NCI-H526 (cell line): ENCODE measurements at regions not wholly inside any gene's neighbourhood (a gene's known extent, or its start where the extent isn't known, plus 50 kb on each side); places are given as distances from the start of the nearest gene placed in this dataset.
"Not testable (repeated sequence)": the region's sequence is repeated elsewhere in the genome, so short reads cannot be mapped to it uniquely, and the experiment has no call there.

ENCODE experiments used
- DNase-seq, 2 experiments: peaks; one replicate each; lab custom pipeline; 2025; lab: John Stamatoyannopoulos, UW

DNA sequence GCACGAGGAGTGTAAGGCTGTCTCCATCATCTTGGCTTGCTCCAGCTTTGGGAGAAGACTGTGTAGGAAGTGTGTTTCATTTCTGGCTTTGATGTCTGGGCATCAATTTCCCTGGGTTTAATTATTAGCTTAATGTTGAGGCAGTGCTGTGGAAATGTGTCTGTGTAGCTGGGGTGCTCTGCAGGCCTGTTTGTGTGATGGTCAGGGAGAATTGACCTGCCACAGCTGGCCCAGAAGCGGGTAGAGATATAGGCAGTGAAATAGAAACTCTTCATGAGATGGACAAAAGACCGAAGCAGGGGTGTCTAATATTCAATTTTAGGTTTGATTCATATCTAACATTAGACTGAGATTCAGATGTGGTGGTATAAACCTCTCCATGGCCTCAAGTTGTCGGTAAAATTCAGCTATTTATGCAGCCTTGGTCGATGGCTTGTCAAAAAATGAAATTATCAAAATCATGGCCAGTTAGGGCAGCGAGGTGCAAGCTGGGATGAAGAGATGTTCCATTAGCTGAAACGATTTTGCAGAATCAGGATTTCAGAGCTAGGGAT lies 95.3 kb upstream of the SNX9 start:
- no peak for DNase-seq

DNA sequence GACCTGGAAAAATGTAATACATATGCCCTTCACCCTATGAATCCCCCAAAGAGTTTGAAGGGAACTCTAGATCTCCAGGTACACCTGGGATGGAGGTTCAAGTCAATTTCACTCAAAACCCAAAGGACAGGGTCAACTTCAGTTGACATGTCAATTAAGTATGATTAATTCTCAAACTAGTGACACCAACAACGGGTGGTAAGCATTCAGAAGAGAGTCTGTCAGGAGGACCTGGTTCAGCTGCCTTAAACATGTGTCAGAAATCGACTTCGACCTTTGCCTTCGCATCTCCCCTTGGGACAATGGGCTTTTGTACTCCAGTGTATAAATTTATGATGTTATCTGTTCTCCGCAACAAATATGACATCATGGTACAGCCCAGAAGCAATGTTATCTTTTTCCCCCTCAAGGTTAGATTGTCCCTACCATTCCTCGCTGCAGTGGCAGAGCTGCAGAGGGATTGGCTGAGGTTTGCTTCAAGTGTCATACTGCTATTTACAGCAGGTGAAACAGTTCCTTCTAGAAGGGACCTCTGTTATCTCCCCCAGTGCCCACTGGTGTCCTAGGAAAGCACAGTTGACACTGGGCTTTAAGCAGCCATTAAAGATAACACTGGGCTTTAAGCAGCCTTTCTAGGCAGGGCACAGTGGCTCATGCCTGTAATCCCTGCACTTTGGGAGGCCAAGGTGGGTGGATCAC lies 94.7 kb upstream of the SNX9 start:
- DNase-seq: peak; percentile 74 to 75

DNA sequence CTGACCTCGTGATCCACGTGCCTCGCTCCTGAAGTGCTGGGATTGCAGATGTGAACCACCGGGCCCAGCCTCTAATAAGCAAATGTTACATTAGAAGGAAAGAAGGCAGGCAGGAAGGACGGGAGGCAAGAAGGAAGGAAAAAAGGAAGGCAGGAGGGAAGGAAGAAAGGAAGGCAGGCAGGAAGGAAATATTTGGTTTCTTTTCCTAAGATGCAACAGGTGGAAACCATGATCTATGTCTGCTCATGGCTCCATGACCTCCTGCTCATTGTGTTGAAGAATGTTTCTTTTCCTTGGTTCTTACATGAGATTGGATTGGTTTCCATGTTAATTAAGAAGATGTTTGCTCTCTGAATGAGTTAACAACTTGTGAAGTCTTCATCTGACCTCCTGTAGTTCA lies 91.8 kb upstream of the SNX9 start:
- no peak for DNase-seq

DNA sequence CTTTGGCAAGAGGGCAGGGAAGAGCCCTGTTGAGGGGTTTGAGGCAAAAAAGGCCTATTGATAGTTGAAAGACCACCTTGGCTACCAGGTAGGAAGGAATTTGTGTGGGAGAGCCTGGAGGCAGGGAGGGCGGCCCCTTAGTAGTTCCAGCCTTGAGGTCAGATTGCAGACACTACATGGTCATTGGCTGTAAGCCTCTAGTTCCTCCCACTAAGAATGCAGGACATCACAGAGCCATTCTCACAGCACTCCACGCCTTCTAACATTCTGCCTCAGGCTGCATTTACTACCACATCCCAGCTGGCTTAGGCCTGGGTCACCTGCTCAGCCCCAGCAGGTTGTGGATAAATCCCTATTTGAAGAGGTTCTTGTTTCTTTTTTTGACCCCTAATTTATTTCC lies 91.0 kb upstream of the SNX9 start:
- DNase-seq: no peak

DNA sequence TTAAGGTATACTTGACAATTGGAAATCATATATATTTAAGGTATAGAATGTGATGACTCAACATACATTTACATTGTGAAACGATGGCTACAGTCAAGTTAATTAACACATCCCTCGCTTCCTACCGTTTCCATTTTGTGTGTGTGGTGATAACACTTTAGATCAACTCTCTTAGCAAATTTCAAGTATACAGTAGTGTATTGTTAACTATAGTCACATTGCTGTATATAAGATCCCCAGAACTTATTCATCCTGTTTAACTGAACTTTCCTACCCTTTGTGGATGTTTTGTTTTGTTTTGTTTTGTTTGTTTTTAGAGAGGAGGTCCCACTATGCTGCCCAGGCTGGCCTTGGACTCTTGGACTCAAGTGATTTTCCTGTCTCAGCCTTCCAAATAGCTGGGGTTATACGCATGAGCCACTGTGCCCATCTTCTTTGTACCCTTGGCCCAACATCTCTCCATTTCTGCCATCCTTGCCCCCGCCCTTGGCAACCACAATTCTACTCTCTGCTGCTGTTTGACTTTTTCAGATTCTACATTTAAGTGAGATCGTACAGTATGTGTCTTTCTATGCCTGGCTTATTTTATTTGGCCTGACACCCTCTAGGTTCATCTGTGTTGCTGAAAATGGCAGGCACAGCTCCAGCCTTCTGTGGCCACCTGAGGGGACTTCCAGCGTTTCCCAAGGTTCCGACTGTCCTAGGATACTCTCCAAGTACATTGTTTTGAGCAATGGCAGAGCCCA lies 90.5 kb upstream of the SNX9 start:
- DNase-seq: no peak

DNA sequence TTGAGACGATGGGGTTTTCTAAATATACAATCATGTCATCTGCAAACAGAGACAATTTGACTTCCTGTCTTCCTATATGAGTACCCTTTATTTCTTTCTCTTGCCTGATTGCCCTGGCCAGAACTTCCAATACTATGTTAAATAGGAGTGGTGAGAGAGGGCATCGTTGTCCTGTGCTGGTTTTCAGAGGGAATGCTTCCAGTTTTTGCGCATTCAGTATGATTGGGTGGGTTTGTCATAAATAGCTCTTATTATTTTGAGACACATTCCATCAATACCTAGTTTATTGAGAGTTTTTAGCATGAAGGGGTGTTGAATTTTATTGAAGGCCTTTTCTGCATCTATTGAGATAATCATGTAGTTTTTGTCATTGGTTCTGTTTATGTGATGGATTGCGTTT lies 86.5 kb upstream of the SNX9 start:
- DNase-seq: not testable (repeated sequence)

DNA sequence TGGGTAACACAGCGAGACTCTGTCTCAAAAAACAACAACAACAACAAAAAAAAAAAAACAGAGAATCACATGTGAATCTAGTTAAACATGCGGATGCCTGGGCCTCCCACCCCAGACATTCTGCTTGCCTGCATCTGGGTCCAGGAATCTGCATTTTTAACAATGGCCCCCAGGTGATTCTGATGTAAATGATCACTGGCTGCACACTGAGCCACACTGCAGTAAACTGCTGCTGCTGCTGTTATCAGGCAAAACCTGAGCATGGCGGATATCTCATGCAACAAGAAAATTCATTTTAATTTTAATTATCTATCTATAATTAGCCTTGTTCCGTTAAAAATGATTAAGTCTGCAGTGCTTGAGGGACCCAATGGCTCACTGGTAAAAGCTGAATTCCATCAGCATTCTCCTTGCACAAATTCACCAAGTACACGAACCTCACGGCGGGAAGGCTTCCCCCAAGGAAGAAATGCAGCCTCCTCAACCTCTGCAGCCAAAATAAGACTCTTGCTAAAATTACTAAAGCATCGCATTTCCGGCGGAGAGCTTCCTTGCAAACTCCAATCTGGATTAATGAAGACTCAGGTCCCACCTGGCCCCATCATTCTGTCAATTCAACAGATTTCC lies 81.6 kb upstream of the SNX9 start:
- no peak for DNase-seq

DNA sequence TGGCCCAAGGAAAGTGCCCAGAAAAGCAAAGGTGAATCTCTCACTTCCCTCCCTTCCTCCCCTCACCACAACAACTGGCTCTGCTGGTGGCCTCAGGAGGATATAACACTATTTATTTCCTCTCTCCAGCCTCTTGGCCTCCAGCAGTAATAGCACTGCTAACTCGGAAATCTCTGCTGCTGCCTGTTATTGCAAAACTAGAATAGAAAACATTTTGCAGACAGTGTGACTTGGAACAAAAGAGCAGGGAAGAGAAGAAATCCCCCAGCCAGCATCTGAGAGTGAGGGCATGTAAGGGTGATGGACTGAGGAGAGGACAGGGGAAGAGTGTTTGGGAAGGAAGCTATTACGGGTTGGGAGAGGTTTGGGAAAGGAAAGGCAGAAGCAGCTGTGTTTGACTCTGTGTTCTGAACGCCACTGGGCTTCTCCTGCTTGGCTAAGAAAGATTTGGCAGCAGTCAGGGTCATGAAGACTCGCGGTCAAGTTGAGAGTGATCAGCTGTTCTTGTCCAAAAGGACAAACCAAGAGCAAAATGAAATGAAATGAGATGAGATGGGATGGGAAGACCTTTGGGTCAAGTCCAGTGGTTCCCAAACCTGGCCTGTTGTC lies 81.0 kb upstream of the SNX9 start:
- DNase-seq: no peak

DNA sequence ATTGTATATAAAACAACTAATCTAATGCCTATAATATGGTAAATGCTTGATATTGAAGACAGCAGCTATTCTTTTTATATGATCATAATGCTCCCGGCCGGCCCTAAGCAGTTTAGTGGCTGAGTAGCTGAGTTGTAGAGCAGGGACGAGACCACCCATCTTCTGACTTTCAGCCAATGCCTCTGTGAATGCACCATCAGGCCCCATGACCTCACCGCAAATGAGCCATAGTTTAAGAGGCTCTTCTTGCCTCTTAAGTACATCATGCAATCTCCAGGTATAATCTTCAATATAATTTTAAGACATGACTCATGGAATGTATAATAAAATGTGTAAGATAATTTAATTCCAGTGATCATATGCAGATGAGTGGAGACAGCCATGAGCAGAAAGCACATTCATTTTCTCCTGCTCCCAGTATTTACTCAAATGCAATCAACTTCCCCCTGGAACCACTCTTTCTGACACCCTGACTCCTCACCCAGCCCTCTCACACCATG lies 78.9 kb upstream of the SNX9 start:
- DNase-seq: no peak

DNA sequence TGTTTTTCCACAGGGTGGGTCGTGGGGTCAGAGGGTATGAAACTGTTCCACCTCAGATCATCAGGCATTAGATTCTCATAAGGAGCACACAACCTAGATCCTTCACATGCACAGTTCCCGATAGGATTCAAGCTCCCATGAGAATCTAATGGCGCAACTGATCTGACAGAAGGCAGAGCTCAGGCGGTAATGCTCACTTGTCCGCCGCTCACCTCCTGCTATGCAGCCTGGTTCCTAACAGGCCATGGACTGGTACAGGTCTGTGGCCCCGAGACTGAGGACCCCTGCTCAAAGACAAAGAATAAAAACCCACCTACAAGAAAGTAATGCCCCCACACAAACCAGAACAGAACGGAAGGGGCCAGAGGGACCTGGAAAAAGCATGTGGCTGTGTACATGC lies 76.1 kb upstream of the SNX9 start:
- no peak for DNase-seq

DNA sequence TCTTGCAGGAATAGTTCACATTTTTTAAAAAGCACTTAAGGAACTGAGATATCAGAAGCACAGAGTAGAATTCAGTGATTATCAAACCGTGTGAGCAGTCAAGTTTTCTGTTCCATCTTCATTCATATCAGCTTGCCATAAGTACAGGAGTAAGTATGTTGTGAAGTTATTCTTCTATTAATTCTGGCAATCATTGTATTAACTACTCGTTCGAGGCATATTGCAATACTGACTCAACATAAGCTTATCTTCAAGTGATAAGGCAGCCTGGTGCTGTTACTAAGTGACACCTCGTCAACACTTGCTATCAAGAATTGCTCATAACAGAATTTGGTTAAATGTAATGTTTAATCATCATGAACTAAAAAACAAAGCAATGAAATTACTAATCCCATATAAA lies 75.7 kb upstream of the SNX9 start:
- DNase-seq: no peak

DNA sequence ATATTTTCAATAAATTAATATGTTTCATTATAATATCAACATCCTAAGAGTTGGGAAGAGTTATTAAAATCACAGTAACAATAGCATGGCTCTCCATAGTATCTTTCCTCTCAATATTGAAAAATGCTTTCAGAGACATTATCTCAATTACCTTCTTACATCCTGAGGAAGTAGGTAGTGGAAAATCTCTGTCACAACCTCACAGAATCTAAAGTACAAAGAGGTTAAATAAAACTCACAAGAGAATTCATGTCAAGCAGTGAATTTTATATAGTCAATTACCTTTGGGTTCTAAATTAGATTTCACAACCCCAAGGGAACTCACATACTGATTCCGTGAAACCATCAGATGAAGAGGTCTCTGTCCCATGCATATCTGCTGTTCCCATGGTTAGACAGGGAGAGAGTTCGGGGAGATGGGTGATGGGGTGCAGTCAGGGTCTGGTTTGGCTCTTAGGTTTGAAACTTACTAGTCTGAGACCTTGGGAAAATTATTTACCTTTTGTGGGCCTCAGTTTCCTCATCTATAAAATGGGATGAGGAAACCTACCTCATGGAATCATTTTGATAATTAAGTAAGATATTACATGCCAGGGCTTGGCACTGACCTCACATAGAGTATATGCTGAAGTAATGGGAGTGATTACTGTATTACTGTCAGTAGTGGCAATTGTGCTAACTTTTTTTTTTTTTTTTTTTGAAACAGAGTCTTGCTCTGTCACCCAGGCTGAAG lies 74.0 kb upstream of the SNX9 start:
- DNase-seq: no peak

DNA sequence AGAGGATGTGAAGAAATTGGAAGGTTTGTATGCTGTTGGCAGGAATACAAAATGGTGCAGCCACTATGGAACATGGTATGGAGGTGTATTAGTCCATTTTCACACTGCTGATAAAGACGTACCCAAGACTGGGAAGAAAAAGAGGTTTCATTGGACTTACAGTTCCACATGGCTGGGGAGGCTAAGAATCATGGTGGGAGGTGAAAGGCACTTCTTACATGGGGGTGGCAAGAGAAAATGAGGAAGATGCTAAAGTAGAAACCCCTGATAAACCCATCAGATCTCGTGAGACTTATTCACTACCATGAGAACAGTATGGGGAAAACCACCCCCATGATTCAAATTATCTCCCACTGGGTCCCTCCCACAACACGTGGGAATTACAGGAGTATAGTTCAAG lies 72.1 kb upstream of the SNX9 start:
- DNase-seq: not testable (repeated sequence)

DNA sequence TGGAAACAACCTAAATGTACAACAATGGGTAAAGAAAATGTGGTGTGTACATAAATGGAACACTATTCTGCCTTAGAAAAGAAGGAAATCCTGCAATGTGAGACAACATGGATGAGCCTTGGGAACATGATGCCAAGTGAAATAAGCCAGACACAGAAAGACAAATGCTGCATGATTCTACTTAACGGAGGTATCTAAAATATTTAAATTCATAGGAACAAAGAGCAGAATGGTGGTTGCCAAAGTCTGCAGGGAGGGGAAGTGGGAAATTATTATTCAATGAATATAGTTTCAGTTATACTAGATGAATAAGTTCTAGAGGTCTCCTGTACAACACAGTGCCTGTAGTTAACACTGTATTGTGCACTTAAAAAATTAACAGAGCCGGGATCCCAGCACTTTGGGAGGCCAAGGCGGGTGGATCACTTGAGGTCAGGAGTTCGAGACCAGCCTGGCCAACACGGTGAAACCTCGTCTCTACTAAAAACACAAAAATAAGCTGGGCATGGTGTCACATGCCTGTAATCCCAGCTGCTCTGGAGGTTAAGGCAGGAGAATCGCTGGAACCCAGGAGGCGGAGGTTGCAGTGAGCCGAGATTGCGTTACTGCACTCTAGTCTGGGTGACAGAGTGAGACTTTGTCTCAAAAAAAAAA lies 71.4 kb upstream of the SNX9 start:
- DNase-seq: no peak

DNA sequence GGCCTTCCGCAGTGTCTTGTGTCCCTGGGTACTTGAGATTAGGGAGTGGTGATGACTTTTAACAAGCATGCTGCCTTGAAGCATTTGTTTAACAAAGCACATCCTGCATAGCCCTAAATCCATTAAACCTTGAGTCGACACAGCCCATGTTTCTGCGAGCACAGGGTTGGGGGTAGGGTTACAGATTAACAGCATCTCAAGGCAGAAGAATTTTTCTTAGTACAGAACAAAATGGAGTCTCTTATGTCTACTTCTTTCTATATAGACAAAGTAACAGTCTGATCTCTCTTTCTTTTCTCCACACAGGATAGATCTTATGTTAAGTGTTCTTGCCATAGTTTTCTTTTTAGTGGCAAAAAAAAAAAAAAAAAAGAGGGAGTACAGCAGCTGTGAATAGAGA lies 70.2 kb upstream of the SNX9 start:
- DNase-seq: not testable (repeated sequence)

DNA sequence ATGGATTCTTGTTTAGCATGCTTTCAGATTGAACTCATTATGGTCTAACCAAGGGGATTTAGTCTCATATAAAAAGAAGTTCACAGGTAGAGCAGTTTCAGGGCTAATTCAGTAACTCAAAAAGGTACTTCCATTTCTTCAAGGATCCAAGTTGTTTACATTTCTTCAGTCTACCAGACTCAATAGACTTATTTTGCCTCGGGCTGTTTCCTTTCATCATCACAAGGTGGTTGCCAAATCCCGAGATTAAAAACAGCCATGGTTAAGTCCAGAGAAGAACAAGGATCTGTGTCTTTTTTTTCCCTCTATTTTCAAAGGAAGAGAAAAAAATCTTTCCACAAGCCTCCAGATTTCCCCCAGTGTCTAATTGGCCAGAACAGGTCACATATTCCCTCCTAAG lies 69.8 kb upstream of the SNX9 start:
- no peak for DNase-seq

DNA sequence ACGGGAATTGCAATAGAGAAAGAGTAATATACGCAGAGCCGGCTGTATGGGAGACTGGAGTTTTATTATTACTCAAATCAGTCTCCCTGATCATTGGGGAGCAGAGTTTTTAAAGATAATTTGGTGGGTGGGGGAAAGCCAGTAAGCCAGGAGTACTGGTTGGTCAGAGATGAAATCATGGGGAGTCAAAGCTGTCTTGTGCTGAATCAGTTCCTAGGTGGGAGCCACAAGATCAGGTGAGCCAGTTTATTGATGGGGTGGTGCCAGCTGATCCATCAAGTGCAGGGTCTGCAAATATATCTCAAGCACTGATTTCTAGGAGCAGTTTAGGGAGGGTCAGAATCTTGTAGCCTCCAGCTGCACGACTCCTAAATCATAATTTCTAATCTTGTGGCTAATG lies 69.2 kb upstream of the SNX9 start:
- DNase-seq: not testable (repeated sequence)

DNA sequence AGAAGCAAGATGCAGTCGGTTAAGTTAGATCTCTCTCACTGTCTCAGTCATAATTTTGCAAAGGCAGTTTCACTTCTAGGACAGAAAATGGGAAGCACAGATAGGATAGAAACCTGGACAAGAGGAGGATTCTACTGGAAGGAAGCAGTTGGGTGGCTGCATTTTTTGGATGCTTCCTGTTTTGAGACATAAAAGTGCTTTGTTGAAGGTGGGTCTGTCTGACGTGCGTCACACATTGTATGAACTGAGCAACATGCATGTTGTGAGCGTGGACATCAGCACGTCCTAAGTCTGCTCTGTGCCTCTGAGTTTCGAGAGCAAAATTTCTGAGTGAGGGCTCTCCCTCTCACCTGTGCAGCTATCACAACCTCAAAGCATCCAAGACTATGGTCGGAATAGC lies 68.7 kb upstream of the SNX9 start:
- DNase-seq: no peak

DNA sequence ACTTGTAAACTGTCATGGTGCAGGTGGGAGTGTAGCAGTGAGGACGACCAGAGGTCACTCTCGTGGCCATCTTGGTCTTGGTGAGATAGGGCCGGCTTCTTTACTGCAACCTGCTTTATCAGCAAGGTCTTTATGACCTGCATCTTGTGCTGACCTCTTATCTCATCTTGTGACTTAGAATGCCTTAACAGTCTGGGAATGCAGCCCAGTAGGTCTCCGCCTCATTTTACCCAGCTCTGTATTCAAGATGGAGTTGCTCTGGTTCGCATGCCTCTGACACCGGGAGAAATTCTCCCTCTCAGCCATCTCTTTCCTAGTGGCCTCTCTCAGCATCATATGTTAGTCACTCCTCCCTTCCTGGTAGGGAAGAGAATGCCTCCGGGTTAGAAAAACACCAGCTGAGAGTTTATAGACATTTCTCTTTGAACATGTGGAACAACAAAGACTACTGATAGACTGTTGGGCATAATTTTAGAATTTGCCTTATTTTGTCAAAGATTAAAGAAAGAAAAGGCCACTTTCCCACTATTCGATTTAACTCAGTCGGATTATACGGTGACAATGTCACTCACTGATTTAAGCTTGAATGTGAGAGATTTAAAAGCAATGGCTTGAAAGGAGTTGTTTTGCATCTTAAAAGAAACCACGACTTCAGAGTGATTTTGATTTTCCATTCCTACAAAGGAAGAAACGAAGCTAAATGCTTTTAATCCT lies 67.9 kb upstream of the SNX9 start:
- no peak for DNase-seq

DNA sequence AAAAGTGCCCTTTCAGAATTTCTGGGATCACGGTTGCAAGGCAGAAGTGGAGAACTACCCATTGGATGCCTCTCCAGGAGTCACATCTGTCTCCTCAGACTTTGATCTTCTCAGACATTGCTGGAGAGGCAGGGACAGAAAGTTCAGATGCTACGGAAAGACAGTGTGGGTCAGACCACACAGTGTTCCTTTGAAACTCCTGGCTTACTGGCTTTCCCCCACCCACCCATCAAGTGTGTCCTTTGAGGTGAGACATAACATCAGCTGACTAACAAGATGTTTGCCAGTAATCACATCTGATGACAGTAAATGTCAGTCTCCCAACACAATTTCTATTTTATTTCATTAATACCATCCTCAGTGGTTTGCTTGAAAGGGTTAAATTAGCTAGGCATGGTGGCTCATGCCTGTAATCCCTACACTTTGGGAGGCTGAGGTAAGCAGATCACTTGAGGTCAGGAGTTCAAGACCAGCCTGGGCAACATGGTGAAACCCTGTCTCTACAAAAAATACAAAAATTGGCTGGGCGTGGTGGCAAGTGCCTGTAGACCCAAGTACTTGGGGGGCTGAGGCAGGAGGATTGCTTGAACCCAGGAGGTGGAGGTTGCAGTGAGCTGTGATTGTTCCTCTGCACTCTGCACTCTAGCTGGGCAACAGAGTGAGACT lies 67.2 kb upstream of the SNX9 start:
- DNase-seq: no peak
